C4-2B (cell line): ENCODE measurements at regions not wholly inside any gene's neighbourhood (a gene's known extent, or its start where the extent isn't known, plus 50 kb on each side); places are given as distances from the start of the nearest gene placed in this dataset.

Experiments used
- CTCF ChIP-seq: fragments of 450-650 bp; conservative IDR thresholded peaks from 2 replicates; pipeline ENCODE4 v1.5.1; 2017; ENCODE audit warnings: mild to moderate bottlenecking
- ZFX ChIP-seq: fragments of 450-650 bp; IDR thresholded peaks from 2 replicates; pipeline ENCODE4 v1.6.1; 2017

GRCh38 chr6:141634269-141634668, 498.5 kb upstream of the GJE1 start:
- TF ChIP-seq ZFX (no peak), CTCF (no peak)
